OCI-LY7 (cell line): ENCODE measurements at regions not wholly inside any gene's neighbourhood (a gene's known extent, or its start where the extent isn't known, plus 50 kb on each side); places are given as distances from the start of the nearest gene placed in this dataset.
"Not testable (repeated sequence)": the region's sequence is repeated elsewhere in the genome, so short reads cannot be mapped to it uniquely, and the experiment has no call there.

Experiments
- BruUV-seq: library from RNA; stranded (reverse); fragments of 400-500 nt; replicated peaks from 2 replicates; lab custom pipeline; 2021; lab: Mats Ljungman, UMichigan
- CTCF ChIA-PET: fragments of 300-600 bp; sonication (Branson Sonifier 250); formaldehyde crosslinking; loops from one replicate; lab custom pipeline; 2022; ENCODE audit warnings: antibody characterized with exemption; ENCODE audit not compliant: unreplicated experiment; lab: Charles Lee
- POLR2A ChIA-PET: fragments of 300-600 bp; sonication (Branson Sonifier 250); formaldehyde crosslinking; loops from one replicate; lab custom pipeline; 2022; ENCODE audit warnings: antibody characterized with exemption; lab: Charles Lee
- DNase-seq: peaks from one replicate; pipeline ENCODE4 v3.0.0-alpha.2; 2015; ENCODE audit warnings: low spot score
- H2AFZ ChIP-seq: fragments of 200-600 bp; sonication (generic), shearing (Covaris generic); 2 replicates; pipeline ENCODE4 v1.6.1; 2014; ENCODE audit warnings: mild to moderate bottlenecking, antibody characterized with exemption, low read length, moderate library complexity
- H3K27ac ChIP-seq: fragments of 200-600 bp; sonication (generic); 2 replicates; pipeline ENCODE4 v1.5.1; 2014; ENCODE audit warnings: mixed run types, low read depth, mild to moderate bottlenecking, moderate library complexity, low read length, inconsistent platforms; ENCODE audit not compliant: poor library complexity, severe bottlenecking
- H3K36me3 ChIP-seq: fragments of 200-600 bp; sonication (generic); 2 replicates; pipeline ENCODE4 v1.6.1; 2014; ENCODE audit warnings: mild to moderate bottlenecking, antibody characterized with exemption, low read length, moderate library complexity, mixed read lengths; ENCODE audit not compliant: insufficient read depth
- H3K4me1 ChIP-seq: fragments of 200-600 bp; sonication (generic); 2 replicates; pipeline ENCODE4 v1.5.1; 2014; ENCODE audit warnings: mild to moderate bottlenecking, low read length; ENCODE audit not compliant: insufficient read depth, poor library complexity, severe bottlenecking
- H3K4me2 ChIP-seq: fragments of 200-600 bp; sonication (generic); 2 replicates; pipeline ENCODE4 v1.6.1; 2014; ENCODE audit warnings: mild to moderate bottlenecking, low read length
- H3K4me3 ChIP-seq: fragments of 200-600 bp; sonication (generic); 2 replicates; pipeline ENCODE4 v1.5.1; 2014; ENCODE audit warnings: mild to moderate bottlenecking, low read depth, low read length; ENCODE audit not compliant: poor library complexity, severe bottlenecking
- H3K79me2 ChIP-seq: fragments of 200-600 bp; sonication (generic); 2 replicates; pipeline ENCODE4 v1.6.1; 2016; ENCODE audit warnings: low read depth, mild to moderate bottlenecking, low read length, moderate library complexity, mixed read lengths; ENCODE audit not compliant: insufficient read depth
- H3K9me2 ChIP-seq: fragments of 200-600 bp; sonication (generic); 2 replicates; pipeline ENCODE4 v1.6.1; 2016; ENCODE audit warnings: mild to moderate bottlenecking, low read length, mixed read lengths; ENCODE audit not compliant: insufficient read depth
- H3K9me3 ChIP-seq: fragments of 200-600 bp; sonication (generic); 2 replicates; pipeline ENCODE4 v1.6.1; 2014; ENCODE audit warnings: mild to moderate bottlenecking, mixed run types, low read length, mixed read lengths
- H4K20me1 ChIP-seq: fragments of 200-600 bp; sonication (generic); 2 replicates; pipeline ENCODE4 v1.6.1; 2014; ENCODE audit warnings: mild to moderate bottlenecking, antibody characterized with exemption, low read length, moderate library complexity, mixed read lengths; ENCODE audit not compliant: insufficient read depth
- EZH2phosphoT487 ChIP-seq: fragments of 200-600 bp; sonication (generic); IDR thresholded peaks from 2 replicates; pipeline ENCODE4 v1.6.1; 2018; ENCODE audit warnings: low read depth, borderline replicate concordance, mild to moderate bottlenecking, mixed run types, antibody characterized with exemption, low read length, moderate library complexity, mixed read lengths
- intact Hi-C: fragments of 100-400 bp; cut with micrococcal nuclease; formaldehyde crosslinking; loops from one replicate; pipeline ENCODE4 v1.10.0; 2022; ENCODE audit not compliant: unreplicated experiment
- TF ChIP-seq, protein P1 (sequence below): fragments of 200-600 bp; sonication (generic); conservative IDR thresholded peaks from 2 replicates; pipeline ENCODE4 v1.5.1; 2014; ENCODE audit warnings: mild to moderate bottlenecking, antibody characterized with exemption, low read length, moderate library complexity, mixed read lengths

DNA sequence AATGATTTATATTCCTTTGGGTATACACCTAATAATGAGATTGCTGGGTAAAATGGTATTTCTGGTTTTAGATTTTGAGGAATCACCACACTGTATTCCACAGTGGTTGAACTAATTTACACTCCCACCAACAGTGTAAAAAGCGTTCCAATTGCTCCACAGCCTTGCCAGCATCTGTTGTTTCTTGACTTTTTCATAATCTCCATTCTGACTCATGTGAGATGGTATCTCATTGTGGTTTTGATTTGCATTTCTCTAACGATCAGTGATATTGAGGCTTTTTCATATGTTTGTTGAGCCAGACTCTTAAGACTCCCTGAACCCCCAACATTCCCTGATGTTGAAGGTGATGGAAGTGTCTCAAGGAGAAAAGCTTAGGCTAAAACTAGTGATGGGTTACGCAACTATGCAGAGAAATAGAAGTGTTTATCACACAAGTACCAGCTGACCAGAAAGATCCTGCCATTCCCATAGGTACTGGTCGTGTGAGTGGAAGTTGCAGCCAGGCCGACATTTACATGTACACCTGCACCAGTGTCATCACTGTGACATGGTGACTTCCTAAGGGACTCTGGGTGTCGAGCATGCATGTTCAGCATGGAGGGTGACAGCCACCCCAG lies 711.2 kb upstream of the NRP1 start:
- no peak overlapping the region for H3K4me2 ChIP-seq
- no peaks in the 10 kb centered on the region for H3K9me3 ChIP-seq
- TF ChIP-seq EZH2phosphoT487, result no peak
- TF ChIP-seq, protein P1, sequence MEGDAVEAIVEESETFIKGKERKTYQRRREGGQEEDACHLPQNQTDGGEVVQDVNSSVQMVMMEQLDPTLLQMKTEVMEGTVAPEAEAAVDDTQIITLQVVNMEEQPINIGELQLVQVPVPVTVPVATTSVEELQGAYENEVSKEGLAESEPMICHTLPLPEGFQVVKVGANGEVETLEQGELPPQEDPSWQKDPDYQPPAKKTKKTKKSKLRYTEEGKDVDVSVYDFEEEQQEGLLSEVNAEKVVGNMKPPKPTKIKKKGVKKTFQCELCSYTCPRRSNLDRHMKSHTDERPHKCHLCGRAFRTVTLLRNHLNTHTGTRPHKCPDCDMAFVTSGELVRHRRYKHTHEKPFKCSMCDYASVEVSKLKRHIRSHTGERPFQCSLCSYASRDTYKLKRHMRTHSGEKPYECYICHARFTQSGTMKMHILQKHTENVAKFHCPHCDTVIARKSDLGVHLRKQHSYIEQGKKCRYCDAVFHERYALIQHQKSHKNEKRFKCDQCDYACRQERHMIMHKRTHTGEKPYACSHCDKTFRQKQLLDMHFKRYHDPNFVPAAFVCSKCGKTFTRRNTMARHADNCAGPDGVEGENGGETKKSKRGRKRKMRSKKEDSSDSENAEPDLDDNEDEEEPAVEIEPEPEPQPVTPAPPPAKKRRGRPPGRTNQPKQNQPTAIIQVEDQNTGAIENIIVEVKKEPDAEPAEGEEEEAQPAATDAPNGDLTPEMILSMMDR, result no peak
- no peaks in the 10 kb centered on the region for H4K20me1 ChIP-seq
- no peak for DNase-seq
- no peak overlapping the region for H3K4me3 ChIP-seq
- H3K9me2 ChIP-seq, result no peaks in the 10 kb centered on the region
- no peaks in the 10 kb centered on the region for H3K4me1 ChIP-seq
- CTCF ChIA-PET, result no interaction called here
- H3K27ac ChIP-seq, result no peak overlapping the region
- no TSS peak for BruUV-seq
- intact Hi-C loops, result no loop called here
- no peaks in the 10 kb centered on the region for H3K36me3 ChIP-seq
- POLR2A ChIA-PET, result no interaction called here
- H2AFZ ChIP-seq, result no peak overlapping the region
- no peaks in the 10 kb centered on the region for H3K79me2 ChIP-seq

DNA sequence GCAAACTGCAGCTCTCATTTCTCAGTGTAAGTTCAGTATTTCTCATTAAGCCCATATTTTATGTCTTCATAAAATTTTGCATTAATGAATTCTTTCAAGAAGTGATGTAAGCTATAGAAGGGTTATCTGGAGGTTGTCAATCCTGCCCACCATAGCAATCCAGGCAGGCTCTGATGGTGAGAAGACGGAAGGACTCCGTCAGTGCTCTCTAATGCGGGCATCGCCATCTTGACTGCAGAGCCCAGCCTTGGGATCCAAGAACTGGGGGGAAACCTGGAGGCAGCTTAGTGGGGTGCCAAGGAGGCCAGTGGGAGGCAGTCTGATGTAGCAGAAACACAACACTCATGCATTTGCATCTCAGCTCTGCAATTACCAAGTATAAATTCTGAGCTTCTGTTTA lies 707.4 kb upstream of the NRP1 start:
- Histone ChIP-seq H3K27ac (no peak overlapping the region), H2AFZ (no peak overlapping the region), H3K4me3 (no peak overlapping the region), H3K79me2 (no peaks in the 10 kb centered on the region), H3K9me2 (no peaks in the 10 kb centered on the region), H3K36me3 (no peaks in the 10 kb centered on the region), H3K9me3 (no peaks in the 10 kb centered on the region), H3K4me2 (no peak overlapping the region), H4K20me1 (no peaks in the 10 kb centered on the region), H3K4me1 (no peaks in the 10 kb centered on the region)
- CTCF ChIA-PET, result no interaction called here
- no peak for DNase-seq
- TF ChIP-seq, protein P1, result no peak
- no peak for TF ChIP-seq EZH2phosphoT487
- intact Hi-C loops, result no loop called here
- no TSS peak for BruUV-seq
- POLR2A ChIA-PET, result interaction anchor here (1.0 kb wide), 1 partner anchor 40 kb away, joined by 3 read pairs; no protein-coding TSS in a partner anchor

DNA sequence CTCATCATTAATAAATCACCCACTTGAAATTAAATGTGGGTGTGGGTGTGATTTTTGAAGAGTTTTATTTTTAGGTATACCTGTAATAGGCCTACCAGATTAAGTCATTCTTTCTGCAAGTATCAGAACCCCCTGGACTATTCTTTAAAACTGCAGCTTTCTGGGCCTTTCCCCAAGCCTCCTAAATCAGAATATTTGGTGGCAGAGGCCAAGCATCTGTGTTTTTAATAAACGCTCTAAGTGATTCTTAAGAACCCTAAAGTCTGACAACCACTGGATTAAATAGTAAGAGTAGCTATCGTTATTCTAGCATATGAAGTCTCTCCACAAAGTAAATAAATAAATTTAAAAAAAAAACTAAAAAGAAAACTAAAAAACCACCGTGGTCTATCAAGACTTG lies 703.0 kb upstream of the NRP1 start:
- Histone ChIP-seq H3K4me3 (no peak overlapping the region), H4K20me1 (no peaks in the 10 kb centered on the region), H3K9me2 (no peaks in the 10 kb centered on the region), H3K4me2 (no peak overlapping the region), H3K4me1 (no peaks in the 10 kb centered on the region), H3K36me3 (no peaks in the 10 kb centered on the region), H3K27ac (no peak overlapping the region), H3K79me2 (no peaks in the 10 kb centered on the region), H3K9me3 (no peaks in the 10 kb centered on the region), H2AFZ (no peak overlapping the region)
- TF ChIP-seq EZH2phosphoT487, result no peak
- TF ChIP-seq, protein P1, result no peak
- DNase-seq, result no peak
- POLR2A ChIA-PET, result interaction anchor here (0.6 kb wide), 1 partner anchor 21 kb away, joined by 4 read pairs; no protein-coding TSS in a partner anchor
- BruUV-seq, result no TSS peak
- intact Hi-C loops, result no loop called here
- CTCF ChIA-PET, result no interaction called here

DNA sequence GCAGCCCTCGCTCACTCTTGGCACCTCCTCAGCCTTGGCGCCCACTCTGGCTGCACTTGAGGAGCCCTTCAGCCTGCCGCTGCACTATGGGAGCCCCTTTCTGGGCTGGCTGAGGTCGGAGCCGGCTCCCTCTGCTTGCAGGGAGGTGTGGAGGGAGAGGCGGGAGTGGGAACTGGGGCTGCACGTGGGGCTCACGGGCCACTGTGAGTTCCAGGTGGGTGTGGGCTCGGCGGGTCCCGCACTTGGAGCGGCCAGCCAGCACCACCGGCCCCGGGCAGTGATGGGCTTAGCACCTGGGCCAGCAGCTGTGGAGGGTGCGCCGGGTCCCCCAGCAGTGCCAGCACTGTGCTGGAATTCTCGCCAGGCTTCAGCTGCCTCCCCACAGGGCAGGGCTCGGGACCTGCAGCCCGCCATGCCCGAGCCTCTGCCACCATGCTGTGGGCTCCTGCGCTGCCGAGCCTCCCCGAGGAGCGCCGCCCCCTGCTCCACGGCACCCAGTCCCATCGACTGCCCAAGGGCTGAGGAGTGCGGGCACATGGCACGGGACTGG lies 700.8 kb upstream of the NRP1 start:
- H3K79me2 ChIP-seq, H3K9me3 ChIP-seq, BruUV-seq, CTCF ChIA-PET, intact Hi-C loops, H3K9me2 ChIP-seq, H3K4me3 ChIP-seq, DNase-seq, H3K36me3 ChIP-seq, H4K20me1 ChIP-seq, H2AFZ ChIP-seq, H3K4me1 ChIP-seq, H3K4me2 ChIP-seq, POLR2A ChIA-PET, H3K27ac ChIP-seq: not testable (repeated sequence)
